Lung (tissue), 11 donors: ENCODE measurements at regions not wholly inside any gene's neighbourhood (a gene's known extent, or its start where the extent isn't known, plus 50 kb on each side); places are given as distances from the start of the nearest gene placed in this dataset.

ENCODE experiments used
- ATAC-seq: fragments of 200-7000 bp; cut with Tn5 transposase; one replicate; pipeline ENCODE4 v1.9.1; 2020; ENCODE audit warnings: moderate number of reproducible peaks; ENCODE audit not compliant: insufficient read depth, low FRiP score
- DNase-seq, 3 donors: peaks; one replicate each; pipeline ENCODE4 v3.0.0-alpha.2; 2013 to 2017
- H3K27ac ChIP-seq, 2 donors: one replicate each; pipeline ENCODE4 v1.5.1; 2013; ENCODE audit warnings: mild to moderate bottlenecking in 2 of 2, moderate library complexity in 2 of 2, control low read depth in 1 of 2, inconsistent platforms in 1 of 2, low read depth in 1 of 2, low read length in 1 of 2
- H3K27me3 ChIP-seq, 3 donors: one replicate each; pipeline ENCODE4 v1.5.1; 2013; ENCODE audit warnings: low read length in 2 of 3; ENCODE audit not compliant: control insufficient read depth in 3 of 3, insufficient read depth in 3 of 3
- H3K36me3 ChIP-seq, 4 donors: one replicate each; pipeline ENCODE4 v1.5.1; 2013; ENCODE audit warnings: low read length in 4 of 4, mild to moderate bottlenecking in 1 of 4, moderate library complexity in 1 of 4; ENCODE audit not compliant: control insufficient read depth in 4 of 4, insufficient read depth in 4 of 4
- H3K4me1 ChIP-seq, 5 donors: one replicate each; pipeline ENCODE4 v1.5.1; 2013; ENCODE audit warnings: low read length in 5 of 5, mild to moderate bottlenecking in 2 of 5, moderate library complexity in 1 of 5; ENCODE audit not compliant: control insufficient read depth in 5 of 5, insufficient read depth in 5 of 5
- H3K4me3 ChIP-seq: one replicate; pipeline ENCODE4 v1.5.1; 2013; ENCODE audit warnings: mild to moderate bottlenecking, control low read depth, moderate library complexity
- H3K9ac ChIP-seq, 2 donors: one replicate each; pipeline ENCODE4 v1.5.1; 2013; ENCODE audit warnings: low read length in 2 of 2, control low read depth in 1 of 2; ENCODE audit not compliant: insufficient read depth in 1 of 2
- H3K9me3 ChIP-seq, 4 donors: one replicate each; pipeline ENCODE4 v1.5.1; 2013; ENCODE audit warnings: low read length in 3 of 4, mild to moderate bottlenecking in 1 of 4, moderate library complexity in 1 of 4; ENCODE audit not compliant: control insufficient read depth in 4 of 4, insufficient read depth in 3 of 4
- WGBS, 2 donors: extraction: QIAGEN DNeasy Blood & Tissue Kit; methylation state at CpG; one replicate each; pipeline ENCODE4 v1.1.7; 2013; 5-methylcytosine and 5-hydroxymethylcytosine counted together
- TF ChIP-seq, protein P1 (sequence below): IDR thresholded peaks from 2 replicates; pipeline ENCODE4 v1.5.1; 2012; ENCODE audit warnings: mild to moderate bottlenecking; ENCODE audit errors: control extremely low read depth, extremely low read depth
- donor health status: control.
- donor health status: control.
- donor health status: Bipolar disorder and iron deficiency.
- donor health status: healthy.
- donor health status: DM: yes; HTN: yes; CAD: no.

DNA sequence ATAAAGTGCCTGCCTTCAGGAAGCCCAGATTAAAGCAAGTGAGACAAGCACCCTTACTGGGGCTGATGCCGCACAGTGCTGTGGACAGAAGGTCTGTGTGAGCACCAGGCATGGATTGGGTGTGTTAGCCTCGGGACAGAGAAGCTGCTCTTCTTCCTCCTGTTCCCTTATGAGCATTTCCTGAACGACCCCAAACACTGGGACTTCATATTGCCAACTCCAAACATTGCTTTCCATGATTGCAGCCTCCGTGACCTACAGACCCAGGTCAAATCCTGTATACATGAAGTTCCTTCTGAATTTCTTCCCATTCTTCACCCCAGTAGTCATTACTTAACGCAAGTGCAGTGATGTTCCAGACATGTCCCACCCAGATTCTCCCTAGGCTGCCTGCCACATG, 129.8 kb upstream of the ALKAL2 start:
- no peak overlapping the region for H3K9ac ChIP-seq
- H3K4me1 ChIP-seq: no peaks in the 10 kb centered on the region
- ATAC-seq: no peak
- no peaks in the 10 kb centered on the region for H3K9me3 ChIP-seq
- peaks cover 0 to 5% (median 0%) of the 10 kb centered on the region in 3 donors for H3K27me3 ChIP-seq
- no peak overlapping the region for H3K27ac ChIP-seq
- no peak for DNase-seq
- H3K36me3 ChIP-seq: no peaks in the 10 kb centered on the region
- TF ChIP-seq, protein P1, sequence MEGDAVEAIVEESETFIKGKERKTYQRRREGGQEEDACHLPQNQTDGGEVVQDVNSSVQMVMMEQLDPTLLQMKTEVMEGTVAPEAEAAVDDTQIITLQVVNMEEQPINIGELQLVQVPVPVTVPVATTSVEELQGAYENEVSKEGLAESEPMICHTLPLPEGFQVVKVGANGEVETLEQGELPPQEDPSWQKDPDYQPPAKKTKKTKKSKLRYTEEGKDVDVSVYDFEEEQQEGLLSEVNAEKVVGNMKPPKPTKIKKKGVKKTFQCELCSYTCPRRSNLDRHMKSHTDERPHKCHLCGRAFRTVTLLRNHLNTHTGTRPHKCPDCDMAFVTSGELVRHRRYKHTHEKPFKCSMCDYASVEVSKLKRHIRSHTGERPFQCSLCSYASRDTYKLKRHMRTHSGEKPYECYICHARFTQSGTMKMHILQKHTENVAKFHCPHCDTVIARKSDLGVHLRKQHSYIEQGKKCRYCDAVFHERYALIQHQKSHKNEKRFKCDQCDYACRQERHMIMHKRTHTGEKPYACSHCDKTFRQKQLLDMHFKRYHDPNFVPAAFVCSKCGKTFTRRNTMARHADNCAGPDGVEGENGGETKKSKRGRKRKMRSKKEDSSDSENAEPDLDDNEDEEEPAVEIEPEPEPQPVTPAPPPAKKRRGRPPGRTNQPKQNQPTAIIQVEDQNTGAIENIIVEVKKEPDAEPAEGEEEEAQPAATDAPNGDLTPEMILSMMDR: no peak
- H3K4me3 ChIP-seq: no peak overlapping the region
- WGBS, 2 donors: 64 to 69% methylated on average over 5 of the region's 5 CpGs

DNA sequence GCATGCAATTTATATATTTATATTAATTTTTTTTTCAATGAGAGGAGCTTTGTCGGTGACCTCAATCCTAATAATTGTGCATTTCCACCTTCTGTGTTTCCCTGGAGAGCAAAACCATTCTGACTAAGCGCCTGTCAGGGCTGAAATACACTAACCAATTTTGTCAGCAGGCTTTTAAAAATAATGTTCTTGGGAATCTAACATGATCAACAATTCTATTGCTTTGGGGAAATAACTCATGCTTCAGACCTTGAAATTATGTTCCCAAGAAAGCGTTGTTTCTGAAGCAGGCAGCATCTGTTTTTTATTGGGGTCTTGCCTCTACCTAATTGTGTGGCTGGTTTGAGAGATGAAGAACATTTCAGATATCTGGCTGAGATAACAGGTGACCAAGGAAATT, 129.1 kb upstream of the ALKAL2 start:
- TF ChIP-seq, protein P1: no peak
- H3K4me1 ChIP-seq: no peaks in the 10 kb centered on the region
- H3K27me3 ChIP-seq: peaks cover 0 to 5% (median 0%) of the 10 kb centered on the region in 3 donors
- H3K9ac ChIP-seq: no peak overlapping the region
- no peak overlapping the region for H3K27ac ChIP-seq
- 91 to 94% methylated on average over 3 of the region's 3 CpGs for WGBS, 2 donors
- ATAC-seq (no peak), DNase-seq (no peak)
- no peaks in the 10 kb centered on the region for H3K36me3 ChIP-seq
- H3K9me3 ChIP-seq: no peaks in the 10 kb centered on the region
- H3K4me3 ChIP-seq: no peak overlapping the region

DNA sequence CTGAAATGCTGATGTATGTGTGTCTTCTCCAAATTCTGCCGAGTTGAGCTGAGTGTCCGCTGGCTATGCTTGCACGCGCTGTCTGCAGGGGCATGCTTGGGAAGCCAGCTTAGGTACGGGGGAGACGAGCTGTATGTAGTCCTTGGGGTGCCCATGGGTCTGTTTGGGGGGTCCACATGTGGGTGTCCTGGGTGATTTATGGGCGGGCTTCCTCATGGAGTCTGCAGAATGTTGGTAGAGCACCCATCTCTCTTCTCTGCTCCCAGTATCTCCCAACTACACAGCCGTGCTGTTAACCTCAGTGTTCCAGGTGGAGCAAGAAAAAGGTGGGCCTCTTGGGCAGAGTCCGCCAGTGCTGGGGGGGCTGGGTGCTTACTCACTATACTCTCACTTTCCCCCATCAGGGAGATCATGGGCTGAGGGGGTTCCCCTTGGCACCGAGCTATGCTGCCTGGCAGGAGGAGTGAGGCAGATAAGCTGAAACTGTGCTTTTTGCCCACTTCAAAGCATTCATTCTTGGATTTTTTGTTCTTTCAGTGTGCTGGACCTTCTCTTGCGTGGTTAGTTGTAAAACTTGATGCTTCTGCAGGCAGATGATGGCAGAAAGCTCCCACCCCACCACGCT, 128.2 kb upstream of the ALKAL2 start:
- DNase-seq (no peak), ATAC-seq (no peak)
- Histone ChIP-seq H3K9me3 (no peaks in the 10 kb centered on the region), H3K36me3 (no peaks in the 10 kb centered on the region), H3K27ac (no peak overlapping the region), H3K4me3 (no peak overlapping the region), H3K4me1 (no peaks in the 10 kb centered on the region), H3K27me3 (peaks cover 0 to 5% (median 0%) of the 10 kb centered on the region in 3 donors), H3K9ac (no peak overlapping the region)
- TF ChIP-seq, protein P1: no peak
- 85% methylated on average over 12 of the region's 12 CpGs for WGBS, 2 donors

DNA sequence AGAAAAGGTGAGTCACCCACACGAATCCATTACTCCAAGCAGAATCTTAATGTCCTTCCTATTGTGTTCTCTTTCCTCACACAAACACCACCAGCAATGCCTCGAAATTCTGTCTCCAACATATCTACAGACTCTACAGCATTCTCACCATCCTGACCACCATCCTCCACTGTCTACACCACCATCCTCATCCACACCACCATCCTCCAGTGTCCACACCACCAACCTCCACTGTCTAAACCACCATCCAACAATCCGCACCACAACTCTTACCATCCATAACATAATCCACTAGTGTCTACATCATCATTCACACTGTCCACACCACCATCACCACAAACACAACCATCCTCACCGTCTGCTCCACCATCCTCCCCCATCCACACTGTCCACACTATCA, 121.6 kb upstream of the ALKAL2 start:
- 81 to 88% methylated on average over 4 of the region's 4 CpGs for WGBS, 2 donors
- Histone ChIP-seq H3K4me1 (peaks cover 0 to 9% (median 0%) of the 10 kb centered on the region in 5 donors), H3K9me3 (peaks cover 0 to 17% (median 0%) of the 10 kb centered on the region in 4 donors), H3K27me3 (peaks cover 0 to 2% (median 0%) of the 10 kb centered on the region in 3 donors), H3K27ac (no peak overlapping the region), H3K9ac (no peak overlapping the region), H3K4me3 (no peak overlapping the region), H3K36me3 (no peaks in the 10 kb centered on the region)
- no peak for ATAC-seq
- TF ChIP-seq, protein P1: no peak
- DNase-seq: no peak
